ENCODE measurements at regions not wholly inside any gene's neighbourhood (a gene's known extent, or its start where the extent isn't known, plus 50 kb on each side); places are given as distances from the start of the nearest gene placed in this dataset.

DNA sequence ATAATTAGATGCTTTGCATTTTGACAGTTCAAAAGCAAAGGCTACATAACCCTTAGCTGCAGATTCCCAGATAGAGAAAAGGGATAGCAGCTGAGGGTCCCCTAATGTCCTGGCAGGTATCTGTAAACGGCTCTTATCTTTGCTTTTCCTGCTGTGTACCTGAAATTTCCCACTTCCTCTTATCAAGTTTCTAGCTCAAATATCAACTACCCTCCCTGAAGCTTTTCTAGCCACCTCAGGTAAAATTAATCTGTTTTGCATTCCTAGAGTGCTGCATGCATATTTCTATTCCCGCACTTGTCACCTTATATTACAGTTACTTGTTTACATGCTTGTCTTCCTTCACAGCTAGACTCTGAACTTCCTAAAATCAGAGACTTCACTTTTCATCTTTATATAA is 55.6 kb upstream of the STXBP5L start:
- Mint-ChIP-seq H3K4me3 (no peak overlapping the region), H3K4me1 (peaks cover 26% of the 10 kb centered on the region), H3K9me3 (no peaks in the 10 kb centered on the region)

More for the DNA sequence above, 55.6 kb upstream of the STXBP5L start:
- no peak overlapping the region for H3K4me2 ChIP-seq
- H3F3A ChIP-seq (replicated peaks; ENCODE audit: low read depth): no peaks in the 10 kb centered on the region
- ATAC-seq: no peak
- no peak overlapping the region for H2AFZ ChIP-seq
- no peaks in the 10 kb centered on the region for H3K9me2 ChIP-seq (ENCODE audit: insufficient read depth)
- no peak for DNase-seq (ENCODE audit: low spot score)
- H3K4me3 ChIP-seq: no peak overlapping the region
- no peaks in the 10 kb centered on the region for H3K36me3 ChIP-seq (ENCODE audit: insufficient read depth)
- H4K20me1 ChIP-seq (replicated peaks; ENCODE audit: insufficient read depth): no peaks in the 10 kb centered on the region
- Mint-ChIP-seq H3K27ac (no peak overlapping the region), H3K27me3 (ENCODE audit: insufficient read depth, low read depth, poor library complexity) (peaks cover 4% of the 10 kb centered on the region), H3K36me3 (ENCODE audit: low read depth) (no peaks in the 10 kb centered on the region)
- no peaks in the 10 kb centered on the region for H3K79me2 ChIP-seq (replicated peaks; ENCODE audit: insufficient read depth)
- no peak overlapping the region for H3K27ac ChIP-seq (ENCODE audit: low read depth)
- H3K4me1 ChIP-seq (ENCODE audit: insufficient read depth): peaks cover 8% of the 10 kb centered on the region; the same call in 1 of the 2 replicates
- no peaks in the 10 kb centered on the region for H3K27me3 ChIP-seq (ENCODE audit: insufficient read depth)
- TF ChIP-seq CTCF (conservative IDR thresholded peaks at IDR 0.05; ENCODE audit: low read depth in 2 of 2): no peak
- no peak for TF ChIP-seq NANOG (IDR thresholded peaks at IDR 0.05; ENCODE audit: borderline replicate concordance)
- no peak for TF ChIP-seq EZH2phosphoT487 (IDR thresholded peaks at IDR 0.05; ENCODE audit: unreplicated experiment)
- TF ChIP-seq STAT1 (IDR thresholded peaks at IDR 0.05; ENCODE audit: unreplicated experiment): no peak
- TF ChIP-seq POLR2AphosphoS5 (IDR thresholded peaks at IDR 0.05; ENCODE audit: low read depth): no peak
- no peak for TF ChIP-seq REST (IDR thresholded peaks at IDR 0.05; ENCODE audit: unreplicated experiment)
- no peak for TF ChIP-seq EZH2 (IDR thresholded peaks at IDR 0.05; ENCODE audit: low read depth, unreplicated experiment)
- TF ChIP-seq ETS1 (IDR thresholded peaks at IDR 0.05): no peak
- no peak for TF ChIP-seq ZNF331 (CRISPR knock-in tag; IDR thresholded peaks at IDR 0.05; ENCODE audit: low read depth)
- TF ChIP-seq JUNB (IDR thresholded peaks at IDR 0.05; ENCODE audit: unreplicated experiment): no peak

Measured in GM23338 (cell line).